PC-9 (cell line): ENCODE measurements at regions not wholly inside any gene's neighbourhood (a gene's known extent, or its start where the extent isn't known, plus 50 kb on each side); places are given as distances from the start of the nearest gene placed in this dataset.

Source experiments
- BruUV-seq: library from RNA; stranded (reverse); fragments of 400-500 nt; replicated peaks from 2 replicates; lab custom pipeline; 2021; lab: Mats Ljungman, UMichigan
- CTCF ChIA-PET: fragments of 300-600 bp; sonication (Branson Sonifier 250); formaldehyde crosslinking; loops from one replicate; lab custom pipeline; 2022; ENCODE audit warnings: antibody characterized with exemption; lab: Charles Lee
- POLR2A ChIA-PET: fragments of 300-600 bp; sonication (Branson Sonifier 250); formaldehyde crosslinking; loops from one replicate; lab custom pipeline; 2022; ENCODE audit warnings: antibody characterized with exemption; ENCODE audit not compliant: unreplicated experiment; lab: Charles Lee
- DNase-seq, 2 experiments: peaks; one replicate each; pipeline versions ENCODE4 v3.0.0 to v3.0.0-alpha.2; 2015 to 2022; ENCODE audit warnings: mixed read lengths in 1 of 2
- H2AFZ ChIP-seq: fragments of 200-600 bp; sonication (generic); 2 replicates; pipeline ENCODE4 v1.8.1; 2017; ENCODE audit warnings: antibody characterized with exemption
- H3F3A ChIP-seq: fragments of 200-600 bp; sonication (generic); 2 replicates; pipeline ENCODE4 v1.8.1; 2017; ENCODE audit warnings: antibody characterized with exemption, mild to moderate bottlenecking, low read depth; ENCODE audit not compliant: insufficient read depth
- H3K27ac ChIP-seq: fragments of 200-600 bp; sonication (generic); 2 replicates; pipeline ENCODE4 v1.6.1; 2016; ENCODE audit warnings: mixed run types
- H3K27me3 ChIP-seq: fragments of 200-600 bp; sonication (generic); 2 replicates; pipeline ENCODE4 v1.6.1; 2016; ENCODE audit warnings: low read depth, mixed run types; ENCODE audit not compliant: insufficient read depth
- H3K36me3 ChIP-seq: fragments of 200-600 bp; sonication (generic); 2 replicates; pipeline ENCODE4 v1.6.1; 2016; ENCODE audit warnings: low read depth, mixed run types
- H3K4me1 ChIP-seq: fragments of 200-600 bp; sonication (generic); replicated peaks from 2 replicates; pipeline ENCODE4 v1.6.1; 2016; ENCODE audit warnings: mixed run types; ENCODE audit not compliant: insufficient read depth
- H3K4me2 ChIP-seq: fragments of 200-600 bp; sonication (generic); 2 replicates; pipeline ENCODE4 v1.6.1; 2017; ENCODE audit warnings: mixed run types
- H3K4me3 ChIP-seq: fragments of 200-600 bp; sonication (generic); 2 replicates; pipeline ENCODE4 v1.6.1; 2016; ENCODE audit warnings: mixed run types
- H3K79me2 ChIP-seq: fragments of 200-600 bp; sonication (generic); 2 replicates; pipeline ENCODE4 v1.6.1; 2017; ENCODE audit warnings: low read depth, mixed run types
- H3K9me2 ChIP-seq: fragments of 200-600 bp; sonication (generic); 2 replicates; pipeline ENCODE4 v1.8.1; 2017; ENCODE audit warnings: mild to moderate bottlenecking; ENCODE audit not compliant: insufficient read depth
- H3K9me3 ChIP-seq: fragments of 200-600 bp; sonication (generic); 2 replicates; pipeline ENCODE4 v1.8.1; 2016; ENCODE audit warnings: low read depth; ENCODE audit not compliant: insufficient read depth
- H4K20me1 ChIP-seq: fragments of 200-600 bp; sonication (generic); 2 replicates; pipeline ENCODE4 v1.8.1; 2017; ENCODE audit not compliant: insufficient read depth
- EZH2 ChIP-seq: fragments of 200-600 bp; sonication (generic); IDR thresholded peaks from 2 replicates; pipeline ENCODE4 v1.8.0; 2017; ENCODE audit warnings: antibody characterized with exemption, low read depth
- intact Hi-C: fragments of 100-400 bp; cut with micrococcal nuclease; formaldehyde crosslinking; loops from one replicate; pipeline ENCODE4 v1.10.0; 2022; ENCODE audit not compliant: unreplicated experiment
- TF ChIP-seq, protein P1 (sequence below): fragments of 200-600 bp; sonication (generic); conservative IDR thresholded peaks from 2 replicates; pipeline ENCODE4 v1.6.1; 2017; ENCODE audit warnings: mixed run types, antibody characterized with exemption, mild to moderate bottlenecking, moderate library complexity

GRCh38 chr4:43243433-43244116, 351.1 kb downstream of the GRXCR1 start:
- H3K79me2 ChIP-seq, result no peaks in the 10 kb centered on the region
- H3K36me3 ChIP-seq, result no peaks in the 10 kb centered on the region
- H3K27me3 ChIP-seq, result no peaks in the 10 kb centered on the region
- no peaks in the 10 kb centered on the region for H3K9me3 ChIP-seq
- intact Hi-C loops, result no loop called here
- no peaks in the 10 kb centered on the region for H3K4me1 ChIP-seq
- ChIA-PET CTCF (no interaction called here), POLR2A (interaction anchor here (0.7 kb wide), 1 partner anchor 53 kb away, joined by 3 read pairs; no protein-coding TSS in a partner anchor)
- no peak overlapping the region for H3K27ac ChIP-seq
- H4K20me1 ChIP-seq, result no peaks in the 10 kb centered on the region
- H3K4me2 ChIP-seq, result no peak overlapping the region
- H3F3A ChIP-seq, result no peaks in the 10 kb centered on the region
- H3K9me2 ChIP-seq, result no peaks in the 10 kb centered on the region
- no TSS peak for BruUV-seq
- H3K4me3 ChIP-seq, result no peak overlapping the region
- TF ChIP-seq, protein P1, sequence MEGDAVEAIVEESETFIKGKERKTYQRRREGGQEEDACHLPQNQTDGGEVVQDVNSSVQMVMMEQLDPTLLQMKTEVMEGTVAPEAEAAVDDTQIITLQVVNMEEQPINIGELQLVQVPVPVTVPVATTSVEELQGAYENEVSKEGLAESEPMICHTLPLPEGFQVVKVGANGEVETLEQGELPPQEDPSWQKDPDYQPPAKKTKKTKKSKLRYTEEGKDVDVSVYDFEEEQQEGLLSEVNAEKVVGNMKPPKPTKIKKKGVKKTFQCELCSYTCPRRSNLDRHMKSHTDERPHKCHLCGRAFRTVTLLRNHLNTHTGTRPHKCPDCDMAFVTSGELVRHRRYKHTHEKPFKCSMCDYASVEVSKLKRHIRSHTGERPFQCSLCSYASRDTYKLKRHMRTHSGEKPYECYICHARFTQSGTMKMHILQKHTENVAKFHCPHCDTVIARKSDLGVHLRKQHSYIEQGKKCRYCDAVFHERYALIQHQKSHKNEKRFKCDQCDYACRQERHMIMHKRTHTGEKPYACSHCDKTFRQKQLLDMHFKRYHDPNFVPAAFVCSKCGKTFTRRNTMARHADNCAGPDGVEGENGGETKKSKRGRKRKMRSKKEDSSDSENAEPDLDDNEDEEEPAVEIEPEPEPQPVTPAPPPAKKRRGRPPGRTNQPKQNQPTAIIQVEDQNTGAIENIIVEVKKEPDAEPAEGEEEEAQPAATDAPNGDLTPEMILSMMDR, result no peak
- no peak for TF ChIP-seq EZH2
- H2AFZ ChIP-seq, result no peak overlapping the region
- no peak for DNase-seq

DNA sequence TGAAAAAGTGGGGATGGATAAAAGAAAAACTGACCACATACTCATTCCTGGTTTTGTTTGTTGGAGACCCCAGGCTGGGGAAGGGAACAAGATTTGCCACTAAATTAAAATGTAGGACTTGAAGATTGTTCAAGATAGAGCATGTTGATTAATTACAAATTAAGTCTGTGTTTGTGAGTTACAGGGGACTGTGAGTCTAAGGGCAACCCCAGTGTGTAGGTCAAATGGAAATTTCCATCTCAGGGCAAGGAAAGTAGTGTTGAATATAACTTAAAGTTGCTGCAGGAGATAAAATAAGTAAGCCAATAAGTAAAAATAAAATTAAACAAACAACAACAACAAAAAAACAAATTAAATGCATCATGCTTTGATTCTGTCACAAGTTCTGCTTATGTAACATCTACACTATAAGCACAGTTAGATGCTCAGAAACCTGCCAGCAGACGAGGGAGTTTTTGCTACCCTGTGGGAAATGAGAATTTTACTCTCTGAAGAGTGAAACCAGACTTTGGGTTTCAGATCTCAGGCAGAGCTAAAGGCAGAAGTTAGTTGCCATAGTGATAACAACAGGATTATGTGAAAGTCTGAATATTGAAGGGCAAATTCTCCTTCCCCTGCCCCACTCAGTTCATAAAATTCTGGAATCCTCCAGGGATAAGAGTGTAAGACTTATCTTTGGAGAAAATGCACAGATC, 352.3 kb downstream of the GRXCR1 start:
- TF ChIP-seq EZH2, result no peak
- TF ChIP-seq, protein P1, result no peak
- no TSS peak for BruUV-seq
- POLR2A ChIA-PET, result no interaction called here

GRCh38 chr4:43251841-43252240, 359.3 kb downstream of the GRXCR1 start:
- TF ChIP-seq, protein P1, result no peak
- no peak for TF ChIP-seq EZH2
- no peak overlapping the region for H3K4me2 ChIP-seq
- H3K27me3 ChIP-seq, result no peaks in the 10 kb centered on the region
- no peaks in the 10 kb centered on the region for H3K4me1 ChIP-seq
- no peaks in the 10 kb centered on the region for H3K79me2 ChIP-seq
- no TSS peak for BruUV-seq
- H3K9me3 ChIP-seq, result no peaks in the 10 kb centered on the region
- H3K27ac ChIP-seq, result no peak overlapping the region
- H4K20me1 ChIP-seq, result no peaks in the 10 kb centered on the region
- ChIA-PET POLR2A (no interaction called here), CTCF (no interaction called here)
- no peaks in the 10 kb centered on the region for H3F3A ChIP-seq
- no peak for DNase-seq
- H2AFZ ChIP-seq, result no peak overlapping the region
- no peaks in the 10 kb centered on the region for H3K36me3 ChIP-seq
- no peaks in the 10 kb centered on the region for H3K9me2 ChIP-seq
- no peak overlapping the region for H3K4me3 ChIP-seq
- intact Hi-C loops, result no loop called here

More for the DNA sequence above, 352.3 kb downstream of the GRXCR1 start:
- no peak overlapping the region for H3K4me2 ChIP-seq
- H3F3A ChIP-seq, result no peaks in the 10 kb centered on the region
- H3K4me1 ChIP-seq, result no peaks in the 10 kb centered on the region
- intact Hi-C loops, result no loop called here
- no peaks in the 10 kb centered on the region for H3K9me2 ChIP-seq
- DNase-seq, result no peak
- H3K79me2 ChIP-seq, result no peaks in the 10 kb centered on the region
- H3K9me3 ChIP-seq, result no peaks in the 10 kb centered on the region
- CTCF ChIA-PET, result no interaction called here
- H3K4me3 ChIP-seq, result no peak overlapping the region
- H3K27me3 ChIP-seq, result no peaks in the 10 kb centered on the region
- H3K36me3 ChIP-seq, result no peaks in the 10 kb centered on the region
- H4K20me1 ChIP-seq, result no peaks in the 10 kb centered on the region
- H3K27ac ChIP-seq, result no peak overlapping the region
- H2AFZ ChIP-seq, result no peak overlapping the region
